Left hindlimb (tissue), 1 donor: ENCODE measurements at regions not wholly inside any gene's neighbourhood (a gene's known extent, or its start where the extent isn't known, plus 50 kb on each side); places are given as distances from the start of the nearest gene placed in this dataset.
"Not testable (repeated sequence)": the region's sequence is repeated elsewhere in the genome, so short reads cannot be mapped to it uniquely, and the experiment has no call there.

ENCODE experiments used
- DNase-seq: peaks from one replicate; pipeline ENCODE4 v3.0.0-alpha.2; 2018

DNA sequence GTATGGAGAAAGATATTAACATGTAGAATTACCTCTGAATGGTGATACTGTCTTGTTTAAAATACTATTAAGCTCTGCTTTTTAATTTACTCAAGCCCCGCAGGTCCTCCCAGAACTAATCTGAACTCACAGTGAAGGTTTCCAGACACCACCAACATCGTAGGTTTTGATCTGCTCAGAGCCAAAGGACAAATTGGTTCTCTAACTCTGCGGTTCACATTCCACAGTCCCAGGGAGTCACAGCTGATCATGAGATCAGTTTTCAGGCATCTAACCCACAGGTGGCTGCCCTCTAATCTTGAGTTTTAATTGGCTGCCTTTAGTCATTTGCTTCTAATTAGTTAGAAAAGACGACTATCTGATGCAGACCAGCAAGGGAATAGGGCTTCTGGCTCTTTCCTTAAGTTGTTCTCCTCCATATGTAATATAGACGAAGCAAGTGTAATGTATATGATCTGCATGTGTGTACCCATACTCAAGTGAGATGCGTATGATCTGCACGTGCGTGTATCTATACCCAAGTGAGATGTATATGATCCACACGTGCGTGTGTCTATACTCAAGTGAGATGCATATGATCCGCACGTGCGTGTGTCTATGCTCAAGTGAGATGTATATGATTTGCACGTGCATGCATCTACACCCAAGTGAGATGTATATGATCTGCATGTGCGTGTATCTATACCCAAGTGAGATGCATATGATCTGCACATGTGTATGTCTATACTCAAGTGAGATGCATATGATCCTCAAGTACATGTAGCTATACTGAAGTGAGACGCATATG, 331.5 kb upstream of the NPVF start:
- no peak for DNase-seq

DNA sequence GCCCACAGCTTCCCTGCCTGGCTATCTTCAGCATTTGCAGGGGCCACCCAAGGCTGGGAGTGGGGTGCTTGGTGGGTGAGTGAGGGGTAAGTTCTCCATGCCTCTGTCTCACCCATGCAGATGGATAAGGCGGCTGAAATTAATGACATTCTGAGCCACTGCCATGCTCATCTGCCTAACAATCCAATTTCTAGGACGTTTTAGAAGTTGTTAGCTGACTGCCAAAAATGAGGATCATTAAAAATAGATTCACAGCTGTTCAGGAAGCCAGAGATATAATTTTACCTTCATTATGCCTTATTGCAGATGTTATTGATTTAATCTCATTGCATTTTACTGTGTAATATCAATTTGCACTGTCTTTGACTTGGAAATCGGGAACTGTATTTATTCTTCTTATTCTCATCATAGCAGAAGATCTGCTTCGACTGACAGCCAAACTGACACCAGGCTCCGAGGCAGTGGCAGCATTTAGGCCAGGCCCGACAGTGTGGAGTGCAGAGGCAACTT, 334.4 kb upstream of the NPVF start:
- DNase-seq, result no peak

DNA sequence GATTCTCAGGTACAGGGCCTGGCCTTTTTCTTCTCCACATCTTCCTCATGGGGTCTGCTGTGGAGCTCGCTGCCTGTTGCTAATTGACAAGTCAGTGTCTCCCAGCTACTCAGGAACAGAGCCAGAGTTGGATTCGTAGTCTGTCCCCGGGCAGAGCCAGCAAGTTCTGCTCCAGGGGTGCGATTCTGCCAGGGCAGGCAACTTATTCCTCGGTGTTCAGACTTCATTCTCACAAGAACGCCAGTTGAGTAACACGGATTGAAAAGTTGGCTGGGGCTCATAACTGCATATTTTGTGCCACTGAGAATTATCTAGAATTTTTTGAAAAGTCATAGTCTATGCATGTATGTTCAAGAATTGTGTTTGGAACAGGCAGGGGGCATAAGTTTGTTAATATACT, 336.7 kb upstream of the NPVF start:
- no peak for DNase-seq

DNA sequence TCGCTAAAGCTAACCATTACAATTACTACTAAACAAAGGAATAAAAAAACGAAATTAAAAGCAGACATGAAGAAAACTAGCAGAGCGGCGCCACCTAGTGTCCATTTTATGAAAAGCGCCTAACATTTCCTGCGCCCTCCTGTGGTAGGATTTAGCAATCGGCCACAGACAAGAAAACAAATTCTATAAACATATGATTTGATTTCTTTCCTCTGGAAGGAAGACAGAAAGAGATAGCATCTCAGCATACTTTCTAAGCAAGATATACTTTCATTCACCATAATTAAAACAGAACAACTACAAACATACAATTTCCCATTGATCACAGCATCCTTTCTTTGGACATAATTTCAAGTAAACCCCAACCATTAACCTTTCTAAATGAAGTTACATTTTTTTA, 337.7 kb upstream of the NPVF start:
- peak; percentile 77 for DNase-seq

DNA sequence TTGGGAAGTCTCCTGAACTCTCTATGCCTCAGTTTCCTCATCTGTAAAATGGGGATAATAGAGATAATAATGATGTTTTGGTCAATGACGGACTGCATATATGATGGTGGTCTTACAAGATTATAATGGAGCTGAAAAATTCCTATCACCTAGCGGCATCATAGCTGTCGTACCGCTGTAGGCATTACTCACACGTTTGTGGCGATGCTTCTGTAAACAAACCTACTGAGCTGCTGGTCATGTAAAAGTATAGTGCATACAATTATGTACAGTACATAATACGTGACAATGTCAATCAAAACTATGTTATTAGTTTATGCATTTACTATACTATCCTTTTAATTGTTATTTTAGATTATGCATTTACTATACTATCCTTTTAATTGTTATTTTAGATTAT, 339.1 kb upstream of the NPVF start:
- no peak for DNase-seq

DNA sequence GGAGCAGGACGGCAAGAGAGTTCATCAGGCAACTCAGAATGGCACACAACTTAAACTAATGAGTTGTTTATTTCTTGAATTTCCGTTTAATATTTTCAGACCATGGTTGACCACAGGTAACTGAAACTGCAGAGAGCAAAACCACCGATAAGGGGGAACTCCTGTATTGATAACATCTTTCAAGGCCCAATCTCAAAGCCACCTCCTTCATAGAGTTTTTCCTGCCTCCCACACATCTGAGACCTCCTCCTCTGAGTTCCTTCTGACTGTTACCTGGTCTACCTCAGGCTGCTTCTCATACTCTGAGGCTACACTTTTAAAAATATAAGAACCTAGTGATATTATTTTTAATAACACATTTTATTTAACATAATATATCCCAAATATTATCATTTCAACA, 341.5 kb upstream of the NPVF start:
- DNase-seq, result no peak

DNA sequence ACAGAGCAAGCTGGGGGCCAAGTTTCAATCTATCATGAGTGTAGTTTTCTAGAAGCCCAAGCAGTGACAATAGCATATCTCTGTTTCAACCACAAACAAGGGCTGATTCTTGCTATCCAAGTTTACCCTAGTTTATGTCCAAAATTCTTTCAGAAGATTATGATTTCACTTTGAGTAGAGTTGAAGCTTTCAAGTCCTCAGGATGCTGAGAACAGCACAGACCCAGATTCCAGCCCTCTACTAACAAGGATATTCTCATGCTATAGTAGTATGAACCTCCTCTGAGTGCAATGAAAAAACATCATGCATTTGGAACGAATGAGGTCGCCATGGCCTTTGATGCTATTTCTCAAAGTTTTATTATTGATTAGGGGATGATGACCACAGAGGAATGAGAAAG, 344.1 kb upstream of the NPVF start:
- no peak for DNase-seq

DNA sequence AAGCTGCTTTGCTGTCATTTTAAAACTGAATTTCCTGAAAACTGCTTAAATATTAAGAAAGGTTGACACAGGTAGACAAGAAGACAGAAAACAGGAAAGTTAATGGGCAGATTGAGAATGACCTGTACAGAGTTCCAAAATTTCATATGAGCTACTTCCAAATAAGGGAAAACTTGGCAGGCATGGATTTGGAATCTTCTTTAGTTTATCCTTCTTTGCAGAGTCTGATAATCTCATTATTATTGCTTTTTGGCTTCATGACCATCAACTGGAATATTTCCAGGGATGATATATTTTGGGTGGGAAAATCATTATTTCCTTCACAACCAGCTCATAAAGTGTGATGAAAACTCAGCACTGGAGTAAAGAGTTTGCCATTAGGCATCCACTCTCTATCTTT, 346.5 kb upstream of the NPVF start:
- DNase-seq, result no peak

DNA sequence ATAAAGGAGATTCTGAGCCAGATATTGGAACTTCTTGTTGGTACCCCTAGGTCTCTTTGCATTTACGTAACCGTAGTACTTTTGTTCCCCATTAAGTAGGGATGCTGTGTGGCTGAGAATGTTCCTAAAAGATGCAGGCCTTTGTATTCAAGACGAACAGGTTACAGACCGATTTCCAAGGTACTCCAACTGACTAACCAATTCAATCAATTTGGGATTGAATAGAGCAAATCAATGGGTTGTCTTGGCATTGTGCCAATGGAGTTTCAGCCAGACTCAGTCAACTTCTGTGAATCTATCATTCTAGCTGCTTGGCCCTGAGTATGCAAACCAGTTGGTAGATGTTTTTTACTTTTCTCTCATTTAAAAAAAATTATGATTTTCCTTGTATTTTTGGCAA, 347.3 kb upstream of the NPVF start:
- DNase-seq, result no peak

DNA sequence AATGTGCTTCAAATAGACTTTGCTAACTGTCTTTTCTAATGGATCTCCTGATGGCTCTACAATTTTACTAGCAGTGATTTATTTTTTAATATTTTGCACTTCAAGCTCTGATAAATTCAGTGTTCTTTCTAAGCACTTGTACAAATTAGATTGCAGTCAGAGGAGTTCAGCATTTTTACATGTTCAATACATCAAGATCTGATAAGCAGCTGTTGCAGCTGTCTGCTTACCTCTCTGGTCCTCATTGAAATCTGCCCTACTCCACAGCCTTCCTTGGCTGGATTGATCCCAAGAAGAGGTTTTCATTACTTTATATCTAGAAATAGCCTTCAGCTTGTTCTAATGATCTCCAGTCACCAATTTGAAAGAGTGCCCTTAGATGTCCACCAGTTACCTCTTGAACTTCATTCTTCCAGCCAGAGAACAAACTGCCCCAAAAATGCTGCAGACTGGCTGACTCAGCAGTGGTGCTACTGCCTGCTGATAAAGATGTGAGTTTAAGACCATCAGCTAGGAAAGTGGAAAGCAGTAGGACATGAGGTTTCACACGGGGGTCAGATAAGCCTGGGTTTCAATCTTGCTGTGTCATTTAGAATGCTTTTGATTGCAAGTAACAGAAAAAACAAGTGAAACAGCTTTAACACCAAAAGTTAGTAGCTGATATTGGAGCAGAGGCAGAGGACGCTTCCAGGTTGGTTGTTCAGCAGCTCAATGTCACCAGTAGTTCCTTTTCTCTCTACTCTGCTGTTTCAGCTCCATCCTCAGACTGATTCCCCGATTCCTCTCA, 350.9 kb upstream of the NPVF start:
- DNase-seq, result no peak

DNA sequence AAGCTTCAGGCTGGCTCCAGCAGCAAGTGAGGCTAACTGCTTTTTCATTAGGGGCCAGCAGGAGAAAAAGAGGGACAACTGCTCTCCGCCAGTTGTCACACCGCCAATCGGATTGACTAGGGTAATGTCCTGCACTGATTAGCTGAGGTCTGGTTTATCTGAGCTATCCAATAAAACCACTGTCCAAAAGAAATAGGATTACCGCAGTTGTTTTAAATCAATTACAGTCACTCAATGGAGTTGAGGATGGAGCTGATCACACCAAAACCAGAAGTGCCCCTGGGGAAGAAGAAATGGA, 351.4 kb upstream of the NPVF start:
- DNase-seq, result no peak

DNA sequence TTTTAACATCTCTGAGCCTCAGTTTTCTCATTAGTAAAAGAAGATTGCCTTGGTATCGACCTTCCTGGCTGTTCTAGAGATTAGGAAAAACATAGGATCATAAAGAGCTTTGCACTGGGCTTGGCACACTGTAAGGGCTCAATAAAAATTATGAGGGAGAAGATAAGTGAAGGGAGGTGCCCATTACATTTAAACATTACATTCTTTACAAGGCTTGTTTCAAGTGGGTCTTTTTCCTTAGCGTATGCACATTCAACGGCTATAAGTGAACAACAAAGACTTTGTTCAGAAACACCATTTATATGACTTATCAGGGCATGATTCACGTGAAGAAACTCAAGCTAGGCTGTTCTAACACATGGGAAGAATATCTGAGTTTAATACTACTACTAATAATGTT, 351.9 kb upstream of the NPVF start:
- no peak for DNase-seq

DNA sequence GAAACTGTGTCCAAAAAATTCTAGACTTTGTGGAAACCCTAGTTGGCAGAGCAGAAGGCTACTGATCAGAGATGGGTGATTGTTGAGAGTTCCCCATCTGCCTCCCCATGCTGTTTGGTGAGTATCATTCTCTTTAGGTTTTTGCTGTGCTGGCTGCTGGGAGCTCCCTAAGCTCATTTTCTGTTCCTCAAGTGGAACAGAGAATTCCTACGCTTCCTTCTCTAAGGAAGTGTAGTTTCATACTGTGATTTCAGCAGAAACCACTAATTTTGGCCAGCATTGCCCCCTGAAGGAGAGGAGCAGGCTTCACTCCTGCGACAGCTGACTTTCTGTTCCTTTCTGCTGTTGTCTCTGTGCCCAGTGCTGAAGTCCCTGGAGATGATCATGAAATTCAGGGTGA, 355.3 kb upstream of the NPVF start:
- no peak for DNase-seq

DNA sequence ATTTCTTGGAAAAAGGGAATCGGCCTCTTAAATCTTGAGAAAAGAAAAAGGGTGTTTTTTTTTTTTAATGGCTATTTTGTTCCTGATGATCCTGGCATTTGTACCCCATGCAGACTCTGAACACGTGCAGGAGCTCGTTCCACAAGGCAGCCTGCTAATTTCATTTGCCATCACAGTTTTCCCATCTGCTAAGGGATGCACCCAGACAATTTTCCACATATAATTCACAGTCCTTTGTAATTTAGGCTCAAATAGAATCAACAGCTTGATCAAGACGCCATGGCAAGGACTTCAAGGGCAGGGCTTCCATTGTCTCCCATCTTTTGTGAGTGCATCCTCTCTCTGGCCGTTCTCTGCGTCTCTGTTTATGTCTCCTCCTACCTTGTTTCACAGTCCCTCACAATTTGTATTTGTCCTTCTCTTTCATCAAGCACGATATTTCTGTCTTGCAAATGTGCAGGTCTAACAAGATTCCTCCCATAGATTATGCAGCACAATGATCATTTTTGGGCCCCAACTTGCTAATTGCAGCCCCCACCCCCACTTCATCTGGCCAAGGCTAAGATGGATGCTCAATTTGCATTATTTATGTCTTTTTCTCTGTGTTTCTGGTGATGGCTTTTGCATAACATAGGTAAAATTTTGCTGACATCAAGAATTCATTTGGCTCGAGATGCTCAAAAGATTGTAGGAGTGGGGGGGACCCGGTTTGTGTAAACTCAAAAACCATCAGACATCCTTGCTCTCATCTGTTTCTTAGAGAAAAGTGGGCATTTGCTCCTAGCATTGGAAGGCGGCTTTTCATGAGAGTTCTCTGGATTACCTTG, 356.0 kb upstream of the NPVF start:
- no peak for DNase-seq

DNA sequence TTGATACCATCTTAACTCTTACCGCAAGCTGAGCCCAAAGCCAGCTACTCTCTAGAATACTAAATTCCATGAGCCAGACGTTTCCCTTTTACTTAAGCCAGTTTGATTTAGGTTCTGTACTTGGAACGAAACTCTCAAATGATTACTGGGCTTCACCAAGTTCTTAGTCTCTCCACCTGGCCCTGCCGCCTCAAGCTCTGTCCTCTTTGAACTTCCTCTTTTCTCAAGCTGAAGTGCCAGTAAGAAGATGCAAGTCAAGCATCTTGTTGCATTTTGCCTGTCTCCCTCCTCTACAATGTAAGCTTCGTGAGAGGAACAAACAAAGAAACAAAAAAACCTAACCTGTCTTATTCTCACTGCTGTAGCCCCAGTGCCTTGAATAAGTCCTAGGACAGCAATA, 358.2 kb upstream of the NPVF start:
- no peak for DNase-seq

DNA sequence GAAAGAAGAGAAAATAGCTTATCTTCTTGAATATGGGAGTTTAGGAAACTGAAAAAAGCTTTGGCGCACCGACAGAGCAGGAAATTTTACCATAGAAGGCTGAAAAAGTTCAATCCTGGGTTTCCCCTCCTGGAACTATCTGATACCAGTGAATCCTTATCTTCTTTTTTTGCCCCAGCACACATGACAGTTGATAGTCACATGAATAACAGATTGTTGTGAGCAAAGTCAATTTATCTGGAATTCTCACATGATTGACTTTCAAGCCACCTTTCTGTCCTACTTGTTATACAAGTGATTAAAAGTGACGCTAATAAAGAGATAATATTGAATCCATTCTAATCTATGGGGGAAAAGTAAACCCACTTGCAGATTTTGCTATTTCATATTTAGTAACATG, 365.8 kb upstream of the NPVF start:
- DNase-seq, result no peak

DNA sequence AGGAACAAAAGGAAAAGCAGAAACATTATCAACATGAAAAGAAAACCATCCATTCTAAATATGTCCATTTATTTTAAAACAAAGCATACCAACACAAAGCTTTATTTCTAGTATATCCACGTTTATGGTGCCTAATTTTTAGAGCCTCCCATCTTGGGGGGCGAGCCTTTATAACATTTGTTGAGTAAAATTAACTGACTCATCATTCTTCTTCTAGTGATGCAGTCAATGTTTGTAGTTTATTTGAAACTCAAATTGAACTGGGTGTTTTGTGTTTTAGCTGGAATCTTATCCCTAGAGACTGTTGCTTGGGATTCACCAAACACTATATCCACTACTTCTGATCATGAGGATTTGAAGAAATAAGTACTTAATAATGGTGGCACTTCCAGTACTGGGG, 366.4 kb upstream of the NPVF start:
- no peak for DNase-seq

DNA sequence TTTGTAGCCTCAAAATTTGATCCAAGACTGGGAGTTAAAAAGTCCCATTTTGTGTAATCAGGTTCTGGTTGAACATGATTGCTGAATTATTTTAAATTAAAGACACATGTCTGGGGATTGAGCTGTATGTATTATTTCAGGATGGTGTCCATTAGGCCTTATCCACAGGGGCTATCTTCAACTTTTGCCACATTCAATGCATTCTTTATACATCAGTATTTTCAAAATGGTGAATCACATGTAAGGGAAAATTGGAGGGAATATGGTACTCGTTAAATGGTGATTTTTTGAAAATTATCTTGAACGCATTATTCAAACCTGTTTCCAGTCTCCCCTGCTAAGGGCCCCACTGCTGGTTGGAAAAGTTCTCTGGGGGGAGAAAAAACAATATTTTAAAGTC, 367.7 kb upstream of the NPVF start:
- no peak for DNase-seq

DNA sequence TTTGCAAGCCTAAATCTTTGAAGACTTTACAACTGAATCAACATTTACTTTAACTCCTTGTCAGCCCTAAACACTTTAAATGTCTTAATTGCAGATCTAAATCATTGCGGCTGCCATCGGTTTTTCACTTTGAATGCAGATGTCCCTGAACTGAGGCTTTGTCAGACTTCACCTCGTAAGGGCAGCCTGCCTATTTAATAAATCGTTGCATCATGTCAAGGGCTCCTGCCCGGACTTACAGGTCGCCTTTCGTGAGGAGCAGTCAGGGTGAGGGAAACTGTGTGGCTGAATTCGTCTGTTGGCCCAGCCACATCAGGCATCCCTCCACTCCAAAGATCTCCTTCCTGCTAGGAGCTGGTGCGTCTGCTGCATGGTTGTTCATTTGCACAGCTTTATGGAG, 368.2 kb upstream of the NPVF start:
- no peak for DNase-seq

DNA sequence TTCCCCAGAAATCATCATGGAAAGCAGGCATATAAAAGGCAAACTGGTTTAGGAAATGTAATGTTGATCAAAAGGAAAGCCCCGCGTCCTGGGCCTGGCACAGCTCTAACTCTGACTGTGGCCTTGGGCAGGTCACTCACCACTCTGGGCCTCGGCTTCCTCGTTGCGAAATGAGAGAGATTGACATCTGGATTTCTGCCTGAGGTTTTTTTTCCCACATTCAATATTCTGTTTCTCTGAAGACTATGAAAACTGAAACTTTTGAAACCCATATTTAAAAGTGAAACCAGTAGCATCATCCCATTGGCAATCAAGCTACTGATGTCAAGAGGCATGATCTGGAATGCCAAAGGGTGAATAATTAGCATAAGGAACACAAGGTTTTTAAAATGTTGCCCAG, 369.7 kb upstream of the NPVF start:
- DNase-seq, result no peak

DNA sequence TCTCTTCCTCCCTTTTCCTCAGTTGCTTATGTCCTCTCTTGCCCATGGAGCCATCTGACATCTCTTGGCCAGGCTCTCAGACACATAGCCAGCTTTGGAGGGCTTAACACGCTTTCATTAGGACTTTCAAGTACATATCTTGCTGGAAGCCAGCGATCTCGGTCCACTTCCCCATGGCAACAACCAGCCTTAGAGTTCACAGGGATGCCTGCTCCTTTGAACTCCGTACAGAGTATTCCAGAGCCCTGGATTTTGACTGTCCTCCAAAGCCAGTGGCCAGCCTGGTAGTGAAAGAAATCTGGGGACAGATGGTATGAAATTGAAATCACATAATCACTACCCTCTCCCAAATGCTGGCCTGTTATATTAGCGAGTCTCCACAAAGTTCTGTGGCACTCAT, 370.5 kb upstream of the NPVF start:
- no peak for DNase-seq

DNA sequence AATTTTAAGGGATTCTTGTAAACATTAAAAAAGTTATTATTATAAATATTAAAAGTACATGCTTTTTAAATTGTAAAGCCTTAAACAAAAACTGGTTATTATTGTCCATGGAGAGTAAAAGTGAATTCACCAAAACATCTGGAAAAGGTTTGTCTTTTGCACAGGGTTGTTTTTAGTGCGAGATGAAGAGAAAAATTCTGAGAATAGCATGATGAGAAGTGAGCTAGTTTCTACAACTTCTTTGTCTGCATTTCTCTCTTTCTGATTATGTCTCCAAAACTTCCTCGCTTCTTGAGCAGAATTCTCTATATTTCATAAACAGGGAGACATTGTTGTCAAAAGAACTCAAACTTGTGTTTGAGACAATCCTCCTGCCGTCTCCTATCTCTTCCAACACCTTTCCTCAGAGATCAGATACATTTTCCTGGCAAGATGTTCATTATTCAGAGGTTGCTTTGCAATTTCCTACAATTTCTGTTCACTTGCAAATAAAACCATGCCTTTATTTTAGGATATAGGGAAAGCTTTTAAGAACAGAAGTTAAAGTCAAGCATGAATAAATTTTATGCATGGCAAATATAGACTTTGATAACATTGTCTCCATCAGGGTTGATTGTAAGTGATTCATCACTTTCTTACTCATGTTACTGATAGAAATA, 372.1 kb upstream of the NPVF start:
- DNase-seq, result no peak

DNA sequence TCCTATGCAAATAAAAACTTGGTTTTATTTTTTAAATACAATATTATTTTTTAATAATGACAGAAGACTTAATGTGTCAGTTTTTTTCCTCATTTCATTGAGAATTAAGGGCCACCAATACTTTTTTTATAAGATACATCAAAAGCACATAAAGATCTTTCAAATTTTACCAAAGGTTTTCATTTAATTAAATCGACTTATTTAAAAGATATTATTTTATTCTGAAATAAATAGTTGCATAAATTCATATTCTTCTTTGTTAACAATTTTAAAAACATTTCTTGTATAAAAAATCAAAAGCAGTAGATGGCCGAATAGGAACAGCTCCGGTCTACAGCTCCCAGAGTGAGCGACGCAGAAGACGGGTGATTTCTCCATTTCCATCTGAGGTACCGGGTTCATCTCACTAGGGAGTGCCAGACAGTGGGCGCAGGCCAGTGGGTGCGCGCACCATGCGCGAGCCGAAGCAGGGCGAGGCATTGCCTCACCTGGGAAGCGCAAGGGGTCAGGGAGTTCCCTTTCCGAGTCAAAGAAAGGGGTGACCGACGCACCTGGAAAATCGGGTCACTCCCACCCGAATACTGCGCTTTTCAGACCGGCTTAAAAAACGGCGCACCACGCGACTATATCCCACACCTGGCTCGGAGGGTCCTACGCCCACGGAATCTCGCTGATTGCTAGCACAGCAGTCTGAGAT, 374.6 kb upstream of the NPVF start:
- DNase-seq, result not testable (repeated sequence)
